Effector CD8-positive, alpha-beta T cell (primary cell): ENCODE measurements at regions not wholly inside any gene's neighbourhood (a gene's known extent, or its start where the extent isn't known, plus 50 kb on each side); places are given as distances from the start of the nearest gene placed in this dataset.
"Not testable (repeated sequence)": the region's sequence is repeated elsewhere in the genome, so short reads cannot be mapped to it uniquely, and the experiment has no call there.

Source experiments
- DNase-seq: peaks from one replicate; lab custom pipeline; 2025; lab: John Stamatoyannopoulos, UW

DNA sequence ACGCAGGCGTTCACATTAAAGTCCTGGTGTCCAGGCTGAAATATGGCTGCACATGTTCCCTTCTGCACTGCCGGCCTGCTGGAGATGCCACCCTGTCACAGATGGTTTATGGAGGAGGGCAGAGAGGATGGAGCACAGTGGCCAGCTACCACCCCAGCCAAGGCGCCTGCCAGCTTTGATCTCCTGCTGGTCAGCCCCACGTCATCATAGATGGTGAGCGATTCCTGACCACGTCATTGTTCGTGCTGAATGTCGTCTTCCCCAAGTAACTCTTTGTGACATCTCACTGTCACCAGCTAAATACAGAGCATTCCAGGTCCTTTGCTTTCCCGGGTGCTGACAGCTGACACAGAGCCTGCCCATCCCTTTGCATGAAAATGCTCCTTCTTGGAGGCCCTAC, 248.3 kb downstream of the TTC32 start:
- no peak for DNase-seq

DNA sequence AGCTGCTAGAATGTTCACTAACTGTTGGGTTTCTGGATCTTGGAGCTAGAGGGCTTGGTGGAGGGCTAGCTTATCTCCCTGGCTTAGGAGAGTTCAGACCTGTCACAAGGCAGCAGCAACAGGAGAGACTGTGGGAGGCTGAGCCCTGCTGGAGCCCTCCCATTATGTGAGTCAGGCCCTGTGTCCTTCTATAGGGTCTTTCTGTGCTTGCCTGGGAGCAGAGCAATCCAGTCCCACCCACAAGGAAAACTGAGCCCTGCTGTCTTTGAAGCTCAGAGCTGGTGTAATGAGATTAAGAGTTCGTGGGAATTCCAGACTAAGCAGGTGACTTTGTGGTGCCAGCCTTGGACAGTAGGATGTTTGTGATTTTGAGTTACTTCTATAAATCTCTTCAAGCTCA, 249.0 kb downstream of the TTC32 start:
- no peak for DNase-seq

DNA sequence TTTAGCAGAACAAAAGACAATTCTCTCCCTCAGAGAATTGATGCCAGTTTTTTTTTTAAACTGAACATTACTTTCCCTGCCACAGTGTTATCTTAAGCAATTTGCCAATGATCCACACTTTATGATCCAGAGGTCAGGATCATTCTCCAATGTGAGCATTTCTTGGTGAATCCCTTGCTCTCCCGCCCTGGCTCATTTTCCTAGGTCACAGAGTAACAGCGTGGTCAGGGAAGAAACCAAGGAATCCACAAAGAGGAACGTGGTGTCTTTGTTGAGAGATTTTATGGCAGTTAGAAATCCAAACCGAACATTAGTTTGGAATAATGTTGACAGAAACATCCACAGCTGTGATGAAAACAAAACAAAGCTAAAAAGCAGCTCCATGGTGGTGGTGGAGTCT, 250.3 kb downstream of the TTC32 start:
- DNase-seq, result no peak

DNA sequence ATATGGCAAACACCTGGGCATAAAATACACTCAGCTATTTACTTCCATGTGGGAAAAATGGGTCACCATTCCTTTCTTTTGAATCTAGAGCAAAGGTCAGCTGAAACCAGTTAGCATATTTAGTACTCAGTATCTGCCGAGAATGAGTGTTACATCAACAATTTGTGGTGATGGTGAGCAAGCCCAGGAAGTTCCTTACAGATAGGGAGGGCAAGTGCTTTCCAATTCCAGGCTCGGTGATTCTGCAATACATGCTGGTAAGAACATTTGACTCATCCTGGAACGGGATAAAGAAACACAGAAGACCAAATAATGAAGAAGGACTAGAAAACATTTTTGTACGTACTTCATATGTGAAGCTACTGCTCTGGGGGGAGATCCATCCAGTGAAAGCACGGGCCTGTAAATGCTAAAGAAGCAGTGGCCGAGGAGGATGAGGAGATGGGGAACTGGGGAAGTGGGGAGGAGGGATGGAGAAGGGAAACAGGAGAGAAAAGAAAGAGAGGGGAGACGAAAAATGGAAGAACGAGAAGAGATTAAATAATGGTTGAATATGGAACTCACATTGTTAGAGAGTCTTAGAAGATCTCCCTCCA, 251.9 kb downstream of the TTC32 start:
- DNase-seq, result no peak

DNA sequence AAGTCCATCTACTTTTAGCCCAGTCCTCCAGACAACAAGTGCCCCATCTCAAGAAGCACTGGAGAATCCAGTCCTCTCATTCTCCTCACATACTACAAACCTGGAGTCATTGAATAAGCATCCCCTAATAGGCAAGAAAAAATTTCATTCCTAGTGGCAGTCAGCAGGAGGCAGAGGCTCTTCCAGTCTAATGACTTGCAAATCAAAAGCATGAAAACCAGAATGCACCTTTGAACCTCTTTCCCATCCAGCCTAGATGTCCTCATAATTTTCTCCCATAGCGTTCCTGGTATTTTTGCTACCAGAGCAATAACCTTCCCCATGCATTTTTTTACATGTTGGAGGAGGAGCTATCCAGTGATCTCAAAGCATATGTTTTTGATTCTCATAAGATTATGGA, 252.6 kb downstream of the TTC32 start:
- DNase-seq, result no peak

DNA sequence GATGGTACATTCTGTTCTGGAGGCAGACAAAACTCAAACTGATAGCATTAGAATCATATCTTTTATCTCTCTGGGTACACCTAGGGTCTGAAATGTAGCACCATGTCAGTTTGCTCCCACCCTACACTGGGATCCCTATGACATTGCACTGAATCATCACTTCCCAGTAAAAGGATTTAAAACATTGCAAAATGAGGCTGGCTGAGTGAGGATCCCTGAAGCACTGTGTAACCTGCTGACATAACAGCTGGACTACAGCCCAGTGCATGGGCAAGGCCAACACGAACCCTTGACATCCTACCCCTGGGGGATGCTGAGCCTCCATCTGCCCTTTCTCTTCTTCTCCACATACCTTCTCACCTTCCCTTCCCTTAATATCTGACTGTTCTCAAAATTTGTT, 253.2 kb downstream of the TTC32 start:
- DNase-seq, result no peak

DNA sequence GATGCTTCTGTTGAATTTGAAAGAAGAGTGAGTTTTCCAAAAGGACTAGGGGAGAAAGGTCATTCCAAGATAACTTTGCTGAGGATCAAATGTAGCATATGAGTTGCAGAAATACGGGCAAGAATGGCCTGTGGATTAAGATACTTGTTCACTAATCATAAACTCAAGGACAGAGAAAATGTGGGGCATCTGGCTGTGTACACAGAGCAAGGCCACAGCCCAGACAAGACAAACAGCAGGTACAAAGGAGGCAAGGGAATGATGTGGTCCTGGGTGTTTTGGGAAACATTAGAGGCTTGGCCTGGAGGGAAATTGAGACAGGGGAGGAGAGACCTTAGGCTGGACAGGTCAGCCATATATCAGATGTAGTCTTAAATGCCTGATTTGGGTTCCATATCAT, 254.8 kb downstream of the TTC32 start:
- DNase-seq, result no peak

DNA sequence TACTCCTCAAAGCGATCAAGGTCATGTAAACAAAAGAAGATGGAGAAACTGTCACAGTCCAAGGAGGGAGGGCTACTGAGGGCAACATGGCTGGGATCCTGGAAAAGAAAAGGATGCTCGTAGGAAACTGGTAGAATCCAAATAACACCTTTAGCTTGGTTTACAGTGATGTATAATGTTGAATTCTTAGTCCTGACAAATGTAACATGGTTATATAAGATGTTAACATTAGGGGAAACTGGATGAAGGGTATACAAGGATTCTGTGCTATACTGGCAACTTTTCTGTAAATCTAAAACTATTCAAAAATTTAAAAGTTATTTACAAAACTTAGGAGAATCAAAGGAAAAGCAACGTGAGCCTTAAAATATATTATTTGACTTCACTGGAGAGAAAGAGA, 257.0 kb downstream of the TTC32 start:
- DNase-seq, result no peak

DNA sequence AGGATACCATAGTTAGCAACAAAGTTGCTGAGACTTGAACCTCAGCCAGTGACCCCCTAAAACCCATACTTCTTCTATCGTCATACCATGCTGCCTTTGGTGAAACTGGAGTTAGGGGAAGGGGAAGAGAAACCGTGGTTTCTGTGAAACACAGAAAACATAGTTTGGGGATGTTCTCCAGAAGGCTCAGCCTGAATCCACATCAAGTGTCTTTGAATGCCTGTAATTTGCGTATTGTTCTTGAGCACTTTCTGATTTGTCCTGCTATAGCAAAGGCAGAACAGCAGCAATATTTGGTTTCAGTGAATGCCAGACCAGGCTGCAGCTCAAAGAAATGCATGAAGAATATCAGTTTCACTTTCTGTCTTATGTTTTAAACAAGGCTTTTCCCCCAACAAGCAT, 258.7 kb downstream of the TTC32 start:
- DNase-seq, result no peak

DNA sequence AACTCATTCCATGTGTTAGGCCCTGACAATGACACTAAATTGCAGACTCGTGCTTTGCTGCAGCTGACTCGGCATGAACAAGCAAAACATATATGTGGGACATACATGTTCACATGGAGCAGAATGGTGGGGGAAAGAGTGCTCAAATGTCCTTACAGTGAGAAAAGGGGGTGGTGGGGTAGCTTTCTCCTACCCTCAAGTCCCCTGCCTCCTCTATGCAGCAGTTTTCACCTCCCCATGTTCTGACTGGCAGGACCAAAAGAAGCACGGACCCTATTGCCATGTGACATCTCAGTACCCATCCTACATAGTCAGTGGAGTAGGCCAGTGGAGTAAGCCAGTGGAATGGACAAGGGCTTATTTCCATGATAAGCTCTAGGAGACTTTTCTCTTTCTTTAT, 259.3 kb downstream of the TTC32 start:
- DNase-seq, result no peak

DNA sequence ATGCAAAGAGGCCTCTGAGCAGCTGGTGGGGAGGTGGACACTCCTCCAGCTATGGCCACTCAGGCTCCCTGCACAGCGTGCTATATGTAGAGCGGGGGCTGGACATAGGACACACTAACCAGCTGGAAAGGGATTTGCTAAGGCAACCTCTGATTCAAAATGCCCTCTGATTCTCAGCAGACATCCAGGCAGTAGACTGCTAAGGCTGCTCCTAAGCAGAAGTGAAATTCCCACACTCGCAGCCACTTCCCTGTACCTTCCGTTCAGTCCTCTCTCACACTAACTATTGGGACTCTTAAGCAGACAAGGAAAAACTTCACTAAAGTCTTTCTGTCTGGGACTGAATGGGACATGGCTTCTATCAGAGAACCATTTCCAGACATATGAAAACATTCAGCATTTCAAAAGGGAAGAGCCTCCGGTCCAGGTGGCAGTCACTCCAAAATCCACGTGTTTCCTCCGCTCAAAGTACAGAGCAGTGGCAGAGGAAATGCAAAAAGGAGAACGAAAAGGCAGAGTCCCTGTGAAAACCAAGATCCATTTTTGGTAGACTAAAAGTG, 265.8 kb downstream of the TTC32 start:
- no peak for DNase-seq

DNA sequence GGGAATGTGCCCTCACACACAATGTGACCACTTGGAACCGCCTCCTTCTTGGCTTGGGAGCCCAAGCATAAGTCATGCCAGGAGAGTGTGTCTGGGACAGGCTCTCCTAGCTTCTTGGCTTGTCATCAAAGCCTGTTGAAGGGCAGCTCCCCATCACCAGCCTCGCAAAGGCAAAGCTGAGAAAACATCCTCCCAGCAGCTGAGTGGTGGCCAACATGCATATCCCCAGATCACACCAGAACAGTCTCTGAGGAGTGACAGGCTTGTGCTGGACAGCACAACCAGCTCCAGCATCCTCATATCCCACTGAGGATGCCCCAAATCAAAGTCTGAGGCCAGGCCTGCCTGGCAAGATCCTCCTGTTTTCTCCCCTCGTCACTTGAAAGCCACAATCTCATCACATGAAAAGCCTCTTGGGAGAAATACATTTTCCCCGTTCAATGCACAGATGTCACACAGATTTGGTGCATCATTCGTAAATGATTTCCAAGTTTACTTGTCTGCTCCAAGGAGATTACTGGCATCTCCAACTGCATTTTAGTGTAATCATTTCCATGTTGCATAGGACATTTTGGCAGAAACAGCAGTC, 269.3 kb downstream of the TTC32 start:
- no peak for DNase-seq

DNA sequence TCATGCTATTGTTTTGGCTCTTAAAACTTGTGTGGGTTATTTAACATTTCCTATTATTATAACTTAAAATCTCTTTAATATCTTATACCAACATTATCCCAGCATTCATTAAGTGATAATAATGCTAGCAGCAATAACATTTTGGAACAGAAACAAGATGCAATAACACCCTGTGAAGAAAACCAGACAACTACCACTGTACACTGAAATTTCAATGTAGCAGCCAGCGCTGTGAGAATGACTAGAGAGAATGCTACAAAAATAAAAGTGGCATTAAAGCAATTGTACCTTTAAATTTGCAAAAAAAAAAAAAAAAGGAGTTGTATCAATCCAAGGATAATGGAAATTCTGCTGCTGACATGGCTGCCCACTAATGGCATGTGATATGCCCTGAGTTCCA, 269.9 kb downstream of the TTC32 start:
- DNase-seq, result no peak

DNA sequence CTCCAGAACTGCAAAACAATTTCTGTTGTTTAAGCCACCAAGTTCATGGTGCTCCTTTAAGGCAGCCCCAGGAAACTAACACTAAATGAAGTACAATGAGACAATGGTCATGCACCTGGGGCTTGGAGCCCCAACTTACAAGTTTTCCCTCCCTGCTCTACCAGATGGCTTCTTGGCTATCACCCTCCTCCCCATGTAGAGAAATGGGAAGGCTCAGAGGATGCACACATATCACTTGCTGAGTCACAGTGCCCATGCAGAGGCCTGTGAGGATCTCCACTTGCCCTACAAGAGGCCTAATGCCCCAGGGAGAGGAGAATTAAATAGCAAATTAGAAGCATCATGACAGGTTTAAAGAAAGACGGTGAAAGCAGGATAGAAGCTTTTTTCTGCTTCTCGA, 270.9 kb downstream of the TTC32 start:
- no peak for DNase-seq

DNA sequence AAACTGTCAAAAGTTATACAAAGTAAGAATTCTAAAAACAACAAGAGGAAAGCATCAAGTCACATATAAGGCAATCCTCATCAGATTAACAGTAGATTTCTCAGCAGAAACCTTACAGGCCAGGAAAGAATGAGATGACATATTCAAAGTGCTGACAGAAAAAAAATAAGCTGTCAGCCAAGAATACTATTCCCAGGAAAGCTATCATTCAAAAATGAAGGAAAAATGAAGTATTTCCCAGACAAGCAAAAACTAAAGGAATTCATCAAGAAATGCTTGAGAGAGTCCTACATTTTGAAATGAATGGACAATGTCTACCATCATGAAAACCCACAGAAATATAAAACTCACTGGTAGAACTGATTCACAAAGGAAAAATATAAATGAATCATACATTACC, 268.9 kb upstream of the OSR1 start:
- DNase-seq, result no peak

DNA sequence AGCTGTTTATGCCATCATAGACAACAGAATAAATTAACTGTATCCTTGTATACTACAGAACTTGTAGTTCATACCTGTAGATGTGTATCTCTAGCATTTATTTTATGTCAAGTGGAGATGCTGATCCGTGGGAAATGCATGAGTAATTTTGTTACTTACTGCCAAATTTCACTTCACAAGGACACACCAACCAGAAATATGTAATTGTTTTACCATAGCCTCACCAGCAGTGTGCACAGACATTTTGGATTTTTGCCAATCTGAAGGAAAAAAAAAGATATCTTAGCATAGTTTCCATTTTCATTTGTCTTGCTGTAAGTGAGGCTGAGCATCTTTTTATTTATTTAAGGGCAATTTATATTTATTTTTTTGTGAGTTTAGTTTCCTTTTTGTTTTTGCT, 265.1 kb upstream of the OSR1 start:
- DNase-seq, result no peak

DNA sequence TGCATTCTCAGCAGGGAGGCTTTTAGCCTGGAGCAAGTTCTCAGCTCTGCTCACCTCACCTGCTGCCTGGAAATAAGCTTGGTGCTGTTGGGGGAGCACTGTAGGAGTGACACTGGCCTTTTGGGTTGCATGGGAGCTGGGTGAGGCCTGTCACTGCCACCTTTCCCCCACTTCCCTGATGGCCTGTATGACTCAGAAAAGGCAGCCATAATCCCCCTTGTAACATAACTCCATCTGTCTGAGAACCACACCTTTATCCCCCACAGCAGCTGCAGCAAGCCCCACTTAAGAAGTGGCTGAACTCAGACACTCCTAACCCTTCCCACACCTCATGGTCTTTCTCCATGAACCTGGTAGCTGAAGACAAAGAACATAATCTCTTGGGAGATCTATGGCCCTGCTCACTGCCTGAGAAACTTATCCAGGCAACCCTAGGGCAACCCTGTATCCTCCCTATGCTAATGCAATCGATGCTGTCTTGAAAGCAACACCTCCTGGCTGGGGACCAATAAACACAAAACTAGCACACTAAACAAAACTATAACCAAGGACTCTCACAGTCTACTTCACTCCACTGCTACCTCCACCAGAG, 258.9 kb upstream of the OSR1 start:
- DNase-seq, result no peak

DNA sequence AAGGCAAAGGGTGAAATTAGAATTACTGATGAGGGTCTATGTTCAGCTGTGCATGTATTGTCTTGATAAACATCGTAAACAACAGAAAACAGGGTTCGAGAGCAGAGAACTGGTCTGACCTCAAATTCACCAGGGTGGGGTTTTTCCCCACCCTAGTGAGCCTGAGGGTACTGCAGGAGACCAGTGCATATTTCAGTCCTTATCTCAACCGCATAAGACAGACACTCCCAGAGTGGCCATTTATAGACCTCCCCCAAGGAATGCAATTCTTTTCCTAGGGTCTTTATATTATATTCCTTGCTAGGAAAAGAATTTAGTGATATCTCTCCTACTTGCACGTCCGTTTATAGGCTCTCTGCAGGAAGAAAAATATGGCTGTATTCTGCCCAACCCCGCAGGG, 257.0 kb upstream of the OSR1 start:
- DNase-seq, result not testable (repeated sequence)

DNA sequence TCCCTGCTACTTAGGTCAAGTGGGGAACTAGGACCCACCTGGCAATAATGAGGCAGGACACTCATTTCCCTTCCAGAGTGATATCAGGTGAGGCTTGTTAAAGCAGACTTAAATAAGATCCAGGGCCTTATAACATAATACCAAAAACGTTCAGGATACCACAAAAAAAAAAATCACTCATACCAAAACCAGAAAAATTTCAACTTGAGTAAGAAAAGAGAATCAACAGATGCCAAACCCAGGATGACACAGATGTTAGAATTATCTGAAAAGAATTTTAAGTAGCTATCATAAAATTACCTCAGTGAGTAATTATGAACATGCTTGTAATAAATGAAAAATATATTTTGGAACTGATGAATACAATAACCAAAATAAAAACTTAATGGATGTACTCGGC, 255.6 kb upstream of the OSR1 start:
- no peak for DNase-seq

DNA sequence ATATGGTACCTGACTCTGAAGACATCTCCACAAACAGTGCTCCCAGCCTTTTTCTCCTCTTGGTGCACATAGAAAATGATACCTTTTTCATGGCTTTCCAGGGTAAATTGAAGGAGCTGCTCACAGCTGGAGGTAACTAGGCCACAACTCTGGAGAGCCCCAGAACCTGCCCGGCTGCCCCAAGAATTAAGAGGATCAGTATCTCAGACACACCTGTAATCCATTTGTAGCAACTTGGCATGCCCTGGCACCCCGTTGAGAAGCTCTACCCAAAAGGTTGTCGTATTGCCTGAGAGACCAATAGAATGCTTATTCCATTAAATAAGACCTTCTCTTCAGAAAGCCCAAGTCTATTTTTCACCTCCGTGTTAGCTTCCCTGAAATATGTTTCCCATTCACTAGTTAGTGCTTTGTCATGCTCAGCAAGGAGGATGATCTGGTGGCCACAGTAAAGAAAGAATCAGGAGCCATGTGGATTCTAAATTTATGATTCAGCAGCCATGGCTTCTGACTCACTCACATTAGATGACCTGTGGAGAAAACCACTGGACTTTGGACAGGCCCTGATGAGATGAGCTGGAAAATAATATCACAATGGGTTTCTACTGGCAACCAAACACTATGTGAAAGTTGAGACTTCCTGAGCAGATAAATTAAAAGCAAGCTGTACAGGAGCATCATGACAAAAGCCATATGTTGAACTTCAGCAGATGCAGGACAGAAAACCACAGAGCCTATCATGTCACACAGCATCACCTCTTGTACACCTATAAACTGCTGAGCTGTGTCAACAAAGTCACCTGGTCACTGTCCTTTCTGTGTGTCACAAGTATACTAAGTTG, 253.3 kb upstream of the OSR1 start:
- no peak for DNase-seq

DNA sequence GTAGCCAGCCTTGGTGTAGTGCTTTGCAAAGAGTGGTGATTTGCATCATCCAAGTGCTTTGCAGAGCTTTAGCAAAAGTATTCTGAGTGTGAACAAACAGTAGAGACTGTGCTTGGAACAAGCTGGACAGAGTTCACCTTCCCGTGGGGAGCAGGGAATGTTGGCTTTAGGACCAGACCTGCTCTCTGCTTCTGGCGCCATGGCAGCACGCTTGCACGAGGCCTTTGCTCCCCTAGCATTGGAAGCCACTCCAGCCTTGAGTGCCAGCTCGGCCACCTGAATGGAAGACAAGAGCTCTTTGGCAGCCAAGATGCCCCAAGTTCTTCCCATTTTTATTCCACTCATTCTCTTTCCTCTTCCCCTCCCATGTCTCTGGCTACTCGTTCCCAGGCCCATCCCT, 250.8 kb upstream of the OSR1 start:
- DNase-seq, result no peak

DNA sequence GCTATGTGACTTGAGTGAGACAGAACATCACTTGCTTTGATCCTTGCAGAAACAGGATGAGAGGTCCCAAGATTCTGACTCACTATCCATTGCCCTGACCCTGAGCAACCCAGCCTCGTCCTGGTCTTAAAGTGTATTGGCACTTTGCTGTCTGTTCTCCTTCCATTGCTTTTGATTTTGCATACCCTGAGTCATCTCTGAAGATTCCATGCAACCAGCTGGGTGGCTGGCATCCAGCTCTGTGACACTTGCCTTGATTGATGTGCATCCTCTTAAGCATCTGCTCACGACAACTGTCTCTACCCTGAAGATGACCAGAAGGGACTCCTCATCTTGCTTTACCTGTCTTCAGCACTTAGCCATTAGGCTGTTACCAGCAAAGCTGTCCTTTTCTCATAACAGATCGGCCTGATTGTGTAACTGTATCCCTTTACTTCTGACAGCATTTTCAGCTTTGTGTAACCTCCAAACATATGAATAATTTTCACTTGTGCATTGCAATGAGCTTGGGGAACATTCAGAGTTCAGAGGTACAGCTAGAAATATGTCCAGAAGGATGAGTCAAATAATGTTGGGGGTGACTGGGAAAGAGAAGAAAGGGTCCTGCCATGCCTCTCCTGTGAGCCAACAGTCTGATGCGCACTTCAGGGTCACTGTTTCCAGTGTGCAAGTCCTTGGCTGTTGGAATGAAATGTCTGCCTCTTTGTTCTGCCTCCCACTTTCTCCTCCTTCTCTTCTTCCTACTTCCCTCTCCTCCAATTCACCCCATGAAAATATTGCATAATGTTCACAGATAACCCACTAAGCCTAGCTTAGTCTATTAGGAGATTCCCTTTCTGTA, 249.7 kb upstream of the OSR1 start:
- no peak for DNase-seq
